Progenitor cell of endocrine pancreas (in vitro differentiated cells): ENCODE measurements at regions not wholly inside any gene's neighbourhood (a gene's known extent, or its start where the extent isn't known, plus 50 kb on each side); places are given as distances from the start of the nearest gene placed in this dataset.

ENCODE experiments used
- DNase-seq: peaks from one replicate; pipeline ENCODE4 v3.0.0; 2021; ENCODE audit warnings: low spot score; ENCODE audit not compliant: unreplicated experiment
- H3K27ac Mint-ChIP-seq: 2 replicates; pipeline ENCODE4 v1.8.0; 2021; ENCODE audit warnings: mild to moderate bottlenecking, moderate library complexity, mixed read lengths
- H3K27me3 Mint-ChIP-seq: 2 replicates; pipeline ENCODE4 v1.8.0; 2021; ENCODE audit warnings: mixed read lengths
- H3K36me3 Mint-ChIP-seq: 2 replicates; pipeline ENCODE4 v1.8.0; 2022; ENCODE audit warnings: mixed read lengths; ENCODE audit not compliant: insufficient read depth
- H3K4me1 Mint-ChIP-seq: 2 replicates; pipeline ENCODE4 v1.8.0; 2021; ENCODE audit warnings: low read depth, mixed read lengths
- H3K4me3 Mint-ChIP-seq: 2 replicates; pipeline ENCODE4 v1.8.0; 2021; ENCODE audit warnings: low read depth, mild to moderate bottlenecking, moderate library complexity, mixed read lengths
- H3K9me3 Mint-ChIP-seq: 2 replicates; pipeline ENCODE4 v1.8.0; 2021; ENCODE audit warnings: low read depth, mixed read lengths
- TF ChIP-seq, protein P1 (sequence below): fragments of 200-600 bp; sonication (generic); IDR thresholded peaks from one replicate; pipeline ENCODE4 v1.5.0; 2021; ENCODE audit warnings: antibody characterized with exemption, mild to moderate bottlenecking; ENCODE audit not compliant: unreplicated experiment

DNA sequence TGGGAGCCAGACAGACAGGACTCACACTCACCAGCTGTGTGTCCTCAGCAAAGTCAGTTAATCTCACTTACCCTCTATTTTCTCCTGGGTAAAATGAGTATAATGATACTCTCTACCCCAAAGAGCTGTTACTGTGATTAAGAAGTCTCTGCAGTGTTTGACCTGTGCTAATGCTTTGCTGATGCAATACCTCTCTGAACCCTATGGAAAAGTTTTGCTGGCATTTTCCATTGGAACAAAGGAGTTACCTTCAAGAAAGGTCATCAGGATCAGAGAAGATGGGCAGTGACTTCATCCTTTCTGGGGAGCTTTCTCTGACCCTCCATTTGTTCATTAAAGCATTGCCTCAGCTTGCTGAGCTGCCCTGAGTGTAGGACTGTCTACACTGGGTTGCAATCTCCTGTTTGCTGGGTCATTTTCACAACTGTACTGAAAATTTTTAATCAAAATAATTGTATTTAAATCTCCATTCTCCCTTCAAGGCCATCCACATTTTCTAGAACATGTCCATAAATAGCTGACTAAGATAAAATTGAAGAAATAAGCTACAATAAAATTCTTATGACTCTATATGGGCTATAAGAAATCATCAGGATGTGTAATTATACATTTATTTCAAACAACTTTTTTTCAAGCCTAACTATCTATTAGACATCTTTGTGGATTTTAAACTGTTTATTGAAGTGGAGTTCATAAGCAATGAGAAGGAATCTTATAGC is 272.8 kb upstream of the CPEB2 start:
- H3K36me3 Mint-ChIP-seq = no peaks in the 10 kb centered on the region
- H3K27me3 Mint-ChIP-seq = no peaks in the 10 kb centered on the region
- TF ChIP-seq, protein P1, sequence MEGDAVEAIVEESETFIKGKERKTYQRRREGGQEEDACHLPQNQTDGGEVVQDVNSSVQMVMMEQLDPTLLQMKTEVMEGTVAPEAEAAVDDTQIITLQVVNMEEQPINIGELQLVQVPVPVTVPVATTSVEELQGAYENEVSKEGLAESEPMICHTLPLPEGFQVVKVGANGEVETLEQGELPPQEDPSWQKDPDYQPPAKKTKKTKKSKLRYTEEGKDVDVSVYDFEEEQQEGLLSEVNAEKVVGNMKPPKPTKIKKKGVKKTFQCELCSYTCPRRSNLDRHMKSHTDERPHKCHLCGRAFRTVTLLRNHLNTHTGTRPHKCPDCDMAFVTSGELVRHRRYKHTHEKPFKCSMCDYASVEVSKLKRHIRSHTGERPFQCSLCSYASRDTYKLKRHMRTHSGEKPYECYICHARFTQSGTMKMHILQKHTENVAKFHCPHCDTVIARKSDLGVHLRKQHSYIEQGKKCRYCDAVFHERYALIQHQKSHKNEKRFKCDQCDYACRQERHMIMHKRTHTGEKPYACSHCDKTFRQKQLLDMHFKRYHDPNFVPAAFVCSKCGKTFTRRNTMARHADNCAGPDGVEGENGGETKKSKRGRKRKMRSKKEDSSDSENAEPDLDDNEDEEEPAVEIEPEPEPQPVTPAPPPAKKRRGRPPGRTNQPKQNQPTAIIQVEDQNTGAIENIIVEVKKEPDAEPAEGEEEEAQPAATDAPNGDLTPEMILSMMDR = no peak
- DNase-seq = no peak
- H3K9me3 Mint-ChIP-seq = no peaks in the 10 kb centered on the region
- no peaks in the 10 kb centered on the region for H3K4me1 Mint-ChIP-seq
- no peak overlapping the region for H3K27ac Mint-ChIP-seq
- no peak overlapping the region for H3K4me3 Mint-ChIP-seq

DNA sequence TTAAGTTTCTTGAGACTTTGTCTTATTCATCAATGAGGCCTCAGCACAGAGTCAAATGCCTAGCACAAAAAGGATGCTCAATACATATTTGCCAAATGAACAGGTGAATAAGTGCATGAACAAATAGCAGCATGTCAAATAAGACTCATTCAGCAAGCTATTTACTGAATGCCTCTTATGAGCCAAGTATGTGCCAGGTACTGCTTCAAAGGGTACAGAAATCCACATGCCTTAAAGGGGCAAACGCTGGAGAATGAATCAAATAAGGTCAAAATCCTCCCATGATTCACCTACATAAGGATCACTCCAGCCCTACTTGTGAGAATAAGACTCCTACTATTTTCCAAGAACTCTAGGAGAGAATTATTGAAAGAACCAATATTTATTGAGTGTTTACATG is 260.2 kb upstream of the CPEB2 start:
- Mint-ChIP-seq H3K27me3 (no peaks in the 10 kb centered on the region), H3K4me3 (no peak overlapping the region), H3K36me3 (no peaks in the 10 kb centered on the region), H3K4me1 (no peaks in the 10 kb centered on the region), H3K9me3 (no peaks in the 10 kb centered on the region), H3K27ac (no peak overlapping the region)
- DNase-seq = no peak
- TF ChIP-seq, protein P1 = no peak

DNA sequence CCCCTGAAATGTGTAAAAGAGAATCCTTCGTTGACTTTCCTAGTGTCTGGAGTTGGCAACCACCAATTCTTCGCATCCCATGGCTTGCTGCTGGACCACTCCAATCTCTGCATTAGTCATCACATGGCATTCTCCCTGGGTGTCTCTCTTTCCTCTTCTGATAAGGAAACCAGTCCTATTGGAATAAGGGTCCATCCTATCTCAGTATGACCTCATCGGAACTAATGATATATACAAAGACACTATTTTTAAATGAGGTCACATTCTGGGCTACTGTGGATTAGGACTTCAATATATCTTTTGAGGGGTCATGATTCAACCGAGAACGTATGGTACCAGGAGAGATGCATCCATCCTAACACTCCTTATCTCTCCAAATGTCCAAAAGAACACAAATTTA is 259.1 kb upstream of the CPEB2 start:
- no peak for DNase-seq
- H3K27ac Mint-ChIP-seq = no peak overlapping the region
- no peaks in the 10 kb centered on the region for H3K27me3 Mint-ChIP-seq
- TF ChIP-seq, protein P1 = no peak
- H3K4me3 Mint-ChIP-seq = no peak overlapping the region
- H3K4me1 Mint-ChIP-seq = no peaks in the 10 kb centered on the region
- no peaks in the 10 kb centered on the region for H3K36me3 Mint-ChIP-seq
- no peaks in the 10 kb centered on the region for H3K9me3 Mint-ChIP-seq

DNA sequence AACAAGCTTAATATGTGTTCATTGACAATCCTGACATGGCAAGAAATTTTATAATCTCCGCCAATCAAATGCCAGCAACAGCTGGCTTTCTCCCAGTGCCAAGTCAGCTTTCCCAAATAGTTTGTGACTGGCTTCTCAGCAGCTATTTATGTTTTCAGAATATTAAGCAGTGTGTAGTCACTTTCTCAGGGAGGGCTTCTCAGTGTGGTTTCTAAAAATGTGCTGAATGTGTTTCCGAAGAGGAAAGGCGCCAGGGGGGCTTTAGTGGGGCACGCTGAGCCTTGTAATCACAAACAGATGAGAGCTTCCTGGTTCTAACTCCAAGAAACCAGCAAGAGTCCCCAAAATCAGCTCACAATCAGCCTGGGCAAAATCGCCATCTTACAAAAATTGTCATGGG is 258.7 kb upstream of the CPEB2 start:
- Mint-ChIP-seq H3K27me3 (no peaks in the 10 kb centered on the region), H3K4me1 (no peaks in the 10 kb centered on the region), H3K27ac (no peak overlapping the region), H3K9me3 (no peaks in the 10 kb centered on the region), H3K36me3 (no peaks in the 10 kb centered on the region), H3K4me3 (no peak overlapping the region)
- TF ChIP-seq, protein P1 = no peak
- DNase-seq = no peak

DNA sequence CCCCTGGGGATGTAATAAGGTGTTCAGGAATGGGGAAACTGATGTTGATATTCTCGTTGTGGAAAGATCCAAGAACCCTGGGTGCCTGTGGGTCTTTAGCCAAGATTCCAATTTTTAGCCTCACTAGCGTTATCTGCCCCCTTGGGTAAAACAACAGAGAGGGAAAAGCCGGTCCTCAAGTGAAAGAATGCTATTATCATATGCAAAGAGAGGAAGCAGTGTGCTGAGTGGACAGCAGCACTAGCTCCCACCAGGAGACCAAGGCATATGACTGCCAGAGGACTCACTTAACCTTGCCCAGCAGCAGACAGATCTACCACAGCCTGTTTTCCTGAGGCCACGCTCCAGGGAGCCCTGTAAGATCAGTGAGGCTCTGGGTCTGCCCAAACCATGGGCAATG is 257.9 kb upstream of the CPEB2 start:
- DNase-seq = no peak
- H3K9me3 Mint-ChIP-seq = no peaks in the 10 kb centered on the region
- H3K4me3 Mint-ChIP-seq = no peak overlapping the region
- no peaks in the 10 kb centered on the region for H3K27me3 Mint-ChIP-seq
- H3K36me3 Mint-ChIP-seq = no peaks in the 10 kb centered on the region
- H3K27ac Mint-ChIP-seq = no peak overlapping the region
- no peaks in the 10 kb centered on the region for H3K4me1 Mint-ChIP-seq
- TF ChIP-seq, protein P1 = no peak
